HAP-1 (cell line): ENCODE measurements at regions not wholly inside any gene's neighbourhood (a gene's known extent, or its start where the extent isn't known, plus 50 kb on each side); places are given as distances from the start of the nearest gene placed in this dataset.

Experiments
- DNase-seq, 2 experiments: peaks; one replicate each; pipeline ENCODE4 v3.0.0-alpha.2; 2016 to 2020; ENCODE audit warnings: low spot score in 2 of 2
- H3K27me3 ChIP-seq: fragments of 250-450 bp; sonication (Bioruptor Pico); 2 replicates; pipeline ENCODE4 v1.5.1; 2020; ENCODE audit warnings: low read depth, mild to moderate bottlenecking, moderate library complexity
- H3K36me3 ChIP-seq: fragments of 250-450 bp; sonication (Bioruptor Pico); replicated peaks from 2 replicates; pipeline ENCODE4 v1.5.1; 2020; ENCODE audit warnings: mild to moderate bottlenecking
- H3K4me1 ChIP-seq: fragments of 250-450 bp; sonication (Bioruptor Pico); 2 replicates; pipeline ENCODE4 v1.5.1; 2020; ENCODE audit warnings: mild to moderate bottlenecking
- H3K4me3 ChIP-seq: fragments of 250-450 bp; sonication (Bioruptor Pico); 2 replicates; pipeline ENCODE4 v1.5.1; 2020; ENCODE audit warnings: mild to moderate bottlenecking, moderate library complexity
- H3K9me3 ChIP-seq: fragments of 250-450 bp; sonication (Bioruptor Pico); 2 replicates; pipeline ENCODE4 v1.5.1; 2020; ENCODE audit warnings: mild to moderate bottlenecking, moderate library complexity
- in situ Hi-C: fragments of 300-500 bp; cut with MboI; formaldehyde crosslinking; loops from 3 replicates; pipeline ENCODE4 v1.14.3; 2020; ENCODE audit warnings: low sequenced_read_pairs, inconsistent platforms, mixed read lengths

GRCh38 chr9:108694170-108694569 lies 161.6 kb downstream of the ACTL7B start:
- Histone ChIP-seq H3K9me3 (no peaks in the 10 kb centered on the region), H3K4me1 (no peaks in the 10 kb centered on the region), H3K27me3 (no peaks in the 10 kb centered on the region), H3K4me3 (no peak overlapping the region), H3K36me3 (no peaks in the 10 kb centered on the region)
- in situ Hi-C loops, result no loop called here
- DNase-seq, result no peak

- no peak for DNase-seq
- Histone ChIP-seq H3K27me3 (no peaks in the 10 kb centered on the region), H3K4me3 (no peak overlapping the region), H3K36me3 (no peaks in the 10 kb centered on the region), H3K9me3 (no peaks in the 10 kb centered on the region; the same call in 1 of the 2 replicates), H3K4me1 (no peaks in the 10 kb centered on the region)
- in situ Hi-C loops, result no loop called here
These were observed 164.2 kb downstream of the ACTL7B start for GRCh38 chr9:108691614-108692013.

GRCh38 chr9:108688676-108689075 lies 167.1 kb downstream of the ACTL7B start:
- DNase-seq, result no peak
- H3K9me3 ChIP-seq, result no peaks in the 10 kb centered on the region; the same call in 1 of the 2 replicates
- no peaks in the 10 kb centered on the region for H3K27me3 ChIP-seq
- in situ Hi-C loops, result no loop called here
- no peaks in the 10 kb centered on the region for H3K4me1 ChIP-seq
- H3K36me3 ChIP-seq, result no peaks in the 10 kb centered on the region
- H3K4me3 ChIP-seq, result no peak overlapping the region

GRCh38 chr9:108688051-108688450 lies 167.7 kb downstream of the ACTL7B start:
- no peaks in the 10 kb centered on the region; the same call in 1 of the 2 replicates for H3K9me3 ChIP-seq
- DNase-seq, result no peak
- H3K4me1 ChIP-seq, result no peaks in the 10 kb centered on the region
- in situ Hi-C loops, result no loop called here
- H3K36me3 ChIP-seq, result no peaks in the 10 kb centered on the region
- no peaks in the 10 kb centered on the region for H3K27me3 ChIP-seq
- no peak overlapping the region for H3K4me3 ChIP-seq

GRCh38 chr9:108687006-108687987 lies 168.5 kb downstream of the ACTL7B start:
- Histone ChIP-seq H3K36me3 (no peaks in the 10 kb centered on the region), H3K27me3 (no peaks in the 10 kb centered on the region), H3K4me1 (no peaks in the 10 kb centered on the region), H3K4me3 (no peak overlapping the region), H3K9me3 (no peaks in the 10 kb centered on the region; the same call in 1 of the 2 replicates)
- in situ Hi-C loops, result no loop called here
- no peak for DNase-seq

- H3K4me3 ChIP-seq, result no peak overlapping the region
- H3K4me1 ChIP-seq, result no peaks in the 10 kb centered on the region
- no peaks in the 10 kb centered on the region for H3K27me3 ChIP-seq
- H3K36me3 ChIP-seq, result no peaks in the 10 kb centered on the region
- no peaks in the 10 kb centered on the region; the same call in 1 of the 2 replicates for H3K9me3 ChIP-seq
- in situ Hi-C loops, result no loop called here
- DNase-seq, result no peak
These were observed 171.3 kb downstream of the ACTL7B start for GRCh38 chr9:108684288-108685025.

GRCh38 chr9:108683245-108683644 lies 172.5 kb downstream of the ACTL7B start:
- DNase-seq, result no peak
- in situ Hi-C loops, result no loop called here
- Histone ChIP-seq H3K4me1 (no peaks in the 10 kb centered on the region), H3K27me3 (no peaks in the 10 kb centered on the region), H3K4me3 (no peak overlapping the region), H3K9me3 (no peaks in the 10 kb centered on the region; the same call in 1 of the 2 replicates), H3K36me3 (no peaks in the 10 kb centered on the region)

GRCh38 chr9:108681851-108682590 lies 173.8 kb downstream of the ACTL7B start:
- no peaks in the 10 kb centered on the region for H3K9me3 ChIP-seq

GRCh38 chr9:108680946-108681345 lies 174.8 kb downstream of the ACTL7B start:
- Histone ChIP-seq H3K4me1 (no peaks in the 10 kb centered on the region), H3K27me3 (no peaks in the 10 kb centered on the region), H3K9me3 (no peaks in the 10 kb centered on the region), H3K36me3 (no peaks in the 10 kb centered on the region), H3K4me3 (no peak overlapping the region)
- DNase-seq, result no peak
- in situ Hi-C loops, result no loop called here

More at GRCh38 chr9:108681851-108682590, 173.8 kb downstream of the ACTL7B start:
- Histone ChIP-seq H3K4me1 (no peaks in the 10 kb centered on the region), H3K27me3 (no peaks in the 10 kb centered on the region), H3K36me3 (no peaks in the 10 kb centered on the region), H3K4me3 (no peak overlapping the region)
- in situ Hi-C loops, result no loop called here
- DNase-seq, result no peak

GRCh38 chr9:108677776-108678175 lies 178.0 kb downstream of the ACTL7B start:
- Histone ChIP-seq H3K36me3 (no peaks in the 10 kb centered on the region), H3K4me1 (no peaks in the 10 kb centered on the region), H3K4me3 (no peak overlapping the region), H3K9me3 (no peaks in the 10 kb centered on the region), H3K27me3 (no peaks in the 10 kb centered on the region)
- no peak for DNase-seq
- in situ Hi-C loops, result no loop called here

GRCh38 chr9:108676355-108676754 lies 179.4 kb downstream of the ACTL7B start:
- H3K4me1 ChIP-seq, result no peaks in the 10 kb centered on the region
- no peaks in the 10 kb centered on the region for H3K27me3 ChIP-seq
- H3K4me3 ChIP-seq, result no peak overlapping the region
- DNase-seq, result no peak
- in situ Hi-C loops, result no loop called here
- H3K9me3 ChIP-seq, result no peaks in the 10 kb centered on the region
- H3K36me3 ChIP-seq, result no peaks in the 10 kb centered on the region

- Histone ChIP-seq H3K4me1 (no peaks in the 10 kb centered on the region), H3K4me3 (no peak overlapping the region), H3K27me3 (no peaks in the 10 kb centered on the region), H3K9me3 (no peaks in the 10 kb centered on the region), H3K36me3 (no peaks in the 10 kb centered on the region)
- in situ Hi-C loops, result no loop called here
- no peak for DNase-seq
These were observed 180.1 kb downstream of the ACTL7B start for GRCh38 chr9:108675708-108676107.

GRCh38 chr9:108674766-108675530 lies 180.8 kb downstream of the ACTL7B start:
- H3K4me1 ChIP-seq, result no peaks in the 10 kb centered on the region
- H3K9me3 ChIP-seq, result no peaks in the 10 kb centered on the region
- in situ Hi-C loops, result no loop called here
- no peak for DNase-seq
- no peak overlapping the region for H3K4me3 ChIP-seq
- no peaks in the 10 kb centered on the region for H3K27me3 ChIP-seq
- H3K36me3 ChIP-seq, result no peaks in the 10 kb centered on the region
